Tibial nerve (tissue), 4 donors: ENCODE measurements at regions not wholly inside any gene's neighbourhood (a gene's known extent, or its start where the extent isn't known, plus 50 kb on each side); places are given as distances from the start of the nearest gene placed in this dataset.
"Not testable (repeated sequence)": the region's sequence is repeated elsewhere in the genome, so short reads cannot be mapped to it uniquely, and the experiment has no call there.

Experiments used
- DNase-seq, 2 donors: peaks; one replicate each; pipeline ENCODE4 v3.0.0-alpha.2; 2019; ENCODE audit warnings: low spot score in 2 of 2
- H3K27ac ChIP-seq, 4 donors: fragments of 200-600 bp; sonication (generic) in 3 of 4; one replicate each; pipeline ENCODE4 v1.5.1; 2017 to 2019; ENCODE audit warnings: mild to moderate bottlenecking in 1 of 4
- H3K27me3 ChIP-seq, 2 donors: fragments of 200-600 bp; sonication (generic) in 1 of 2; one replicate each; pipeline versions ENCODE4 v1.5.1 to v1.6.0; 2017 to 2019
- H3K36me3 ChIP-seq, 3 donors: fragments of 200-600 bp; sonication (generic); one replicate each; pipeline ENCODE4 v1.5.1; 2018 to 2019
- H3K4me1 ChIP-seq, 4 donors: fragments of 200-600 bp; sonication (generic) in 3 of 4; one replicate each; pipeline ENCODE4 v1.5.1; 2017 to 2019
- H3K4me3 ChIP-seq, 4 donors: fragments of 200-600 bp; sonication (generic) in 3 of 4; one replicate each; pipeline ENCODE4 v1.5.1; 2017 to 2019; ENCODE audit warnings: mild to moderate bottlenecking in 1 of 4, moderate library complexity in 1 of 4
- H3K9me3 ChIP-seq, 4 donors: fragments of 200-600 bp; sonication (generic) in 3 of 4; one replicate each; pipeline ENCODE4 v1.5.1; 2017 to 2019
- EP300 ChIP-seq, 2 donors: sonication (generic); formaldehyde crosslinking; IDR thresholded peaks; one replicate each; pipeline ENCODE4 v1.6.1; 2017; ENCODE audit warnings: antibody characterized with exemption in 2 of 2, mild to moderate bottlenecking in 1 of 2
- POLR2A ChIP-seq, 2 donors: fragments of 450-650 bp; IDR thresholded peaks; one replicate each; pipeline ENCODE4 v1.6.1; 2017; ENCODE audit warnings: antibody characterized with exemption in 2 of 2, mild to moderate bottlenecking in 2 of 2, moderate library complexity in 2 of 2
- WGBS, 2 donors: methylation state at CpG; one replicate each; pipeline ENCODE4 v1.1.5; 2018; 5-methylcytosine and 5-hydroxymethylcytosine counted together
- TF ChIP-seq, protein P1 (sequence below), 5 experiments: fragments of 200-600 bp in 3 of 5; fragments of 450-650 bp in 2 of 5; sonication (generic) in 3 of 5; IDR thresholded peaks; one replicate each; pipeline ENCODE4 v1.5.1; 2016 to 2019; ENCODE audit warnings: antibody characterized with exemption in 5 of 5, mild to moderate bottlenecking in 3 of 5, moderate library complexity in 2 of 5

DNA sequence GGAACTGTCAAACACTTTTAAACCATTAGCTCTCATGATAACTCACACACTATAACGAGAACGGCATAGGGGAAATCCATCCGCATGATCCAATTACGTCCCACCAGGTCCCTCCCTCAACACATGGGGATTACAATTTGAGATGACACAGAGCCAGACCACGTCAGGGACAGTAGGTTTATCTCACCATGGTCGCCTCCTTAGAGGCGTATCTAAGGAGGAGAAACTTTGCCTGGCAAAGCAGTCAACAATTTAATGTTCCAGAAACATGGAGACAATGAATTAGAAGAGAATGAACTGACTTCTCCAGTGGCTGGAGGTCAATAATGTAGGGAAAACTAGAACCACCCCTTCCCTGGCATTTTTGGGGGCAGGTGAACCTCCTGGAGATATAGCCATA lies 488.4 kb upstream of the AUTS2 start:
- no peaks in the 10 kb centered on the region for H3K36me3 ChIP-seq
- 93 to 95% methylated on average over 7 of the region's 7 CpGs for WGBS, 2 donors
- no peak for DNase-seq
- no peak overlapping the region for H3K27ac ChIP-seq
- no peaks in the 10 kb centered on the region for H3K27me3 ChIP-seq
- TF ChIP-seq POLR2A (IDR thresholded peaks at IDR 0.05) (no peak), EP300 (IDR thresholded peaks at IDR 0.05) (no peak)
- TF ChIP-seq, protein P1, sequence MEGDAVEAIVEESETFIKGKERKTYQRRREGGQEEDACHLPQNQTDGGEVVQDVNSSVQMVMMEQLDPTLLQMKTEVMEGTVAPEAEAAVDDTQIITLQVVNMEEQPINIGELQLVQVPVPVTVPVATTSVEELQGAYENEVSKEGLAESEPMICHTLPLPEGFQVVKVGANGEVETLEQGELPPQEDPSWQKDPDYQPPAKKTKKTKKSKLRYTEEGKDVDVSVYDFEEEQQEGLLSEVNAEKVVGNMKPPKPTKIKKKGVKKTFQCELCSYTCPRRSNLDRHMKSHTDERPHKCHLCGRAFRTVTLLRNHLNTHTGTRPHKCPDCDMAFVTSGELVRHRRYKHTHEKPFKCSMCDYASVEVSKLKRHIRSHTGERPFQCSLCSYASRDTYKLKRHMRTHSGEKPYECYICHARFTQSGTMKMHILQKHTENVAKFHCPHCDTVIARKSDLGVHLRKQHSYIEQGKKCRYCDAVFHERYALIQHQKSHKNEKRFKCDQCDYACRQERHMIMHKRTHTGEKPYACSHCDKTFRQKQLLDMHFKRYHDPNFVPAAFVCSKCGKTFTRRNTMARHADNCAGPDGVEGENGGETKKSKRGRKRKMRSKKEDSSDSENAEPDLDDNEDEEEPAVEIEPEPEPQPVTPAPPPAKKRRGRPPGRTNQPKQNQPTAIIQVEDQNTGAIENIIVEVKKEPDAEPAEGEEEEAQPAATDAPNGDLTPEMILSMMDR (IDR thresholded peaks at IDR 0.05), result no peak
- H3K4me3 ChIP-seq, result no peak overlapping the region
- H3K4me1 ChIP-seq, result peaks cover 0 to 6% (median 0%) of the 10 kb centered on the region in 4 donors
- peaks cover 0 to 4% (median under 1%) of the 10 kb centered on the region in 4 donors for H3K9me3 ChIP-seq

DNA sequence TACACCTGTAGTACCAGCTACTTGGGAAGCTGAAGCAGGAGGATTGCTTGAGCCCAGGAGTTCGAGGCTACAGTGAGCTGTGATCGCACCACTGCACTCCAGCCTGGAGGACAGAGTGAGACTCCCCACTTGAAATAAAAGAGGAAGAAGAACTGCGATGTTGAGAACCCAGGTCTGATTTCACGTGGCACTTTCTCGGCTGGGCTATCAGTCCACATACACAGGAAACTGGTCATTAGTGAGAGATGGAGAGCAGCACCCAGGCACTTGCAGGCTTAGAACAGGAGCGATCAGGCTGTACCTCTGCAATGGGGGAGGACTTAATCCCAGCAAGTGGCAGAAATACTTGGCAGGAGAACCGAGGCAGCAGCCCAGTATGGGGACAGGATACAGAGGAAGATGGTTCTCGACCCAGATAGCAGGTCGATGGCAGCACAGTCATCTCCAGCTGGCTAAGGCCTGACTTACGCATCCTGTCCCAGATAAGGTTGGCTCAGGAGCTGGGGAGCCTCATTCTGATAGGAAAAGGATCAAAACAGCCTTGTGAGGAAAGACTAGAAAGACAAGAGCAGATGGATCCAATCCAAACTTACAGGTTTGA lies 487.7 kb upstream of the AUTS2 start:
- H3K4me3 ChIP-seq, result no peak overlapping the region
- DNase-seq, result no peak
- no peak overlapping the region for H3K27ac ChIP-seq
- peaks cover 0 to 6% (median 0%) of the 10 kb centered on the region in 4 donors for H3K4me1 ChIP-seq
- TF ChIP-seq POLR2A (IDR thresholded peaks at IDR 0.05) (no peak), EP300 (IDR thresholded peaks at IDR 0.05) (no peak)
- TF ChIP-seq, protein P1 (IDR thresholded peaks at IDR 0.05), result no peak
- no peaks in the 10 kb centered on the region for H3K27me3 ChIP-seq
- peaks cover 0 to 9% (median 2%) of the 10 kb centered on the region in 4 donors for H3K9me3 ChIP-seq
- WGBS, 2 donors, result 74 to 76% methylated on average over 10 of the region's 10 CpGs
- no peaks in the 10 kb centered on the region for H3K36me3 ChIP-seq

DNA sequence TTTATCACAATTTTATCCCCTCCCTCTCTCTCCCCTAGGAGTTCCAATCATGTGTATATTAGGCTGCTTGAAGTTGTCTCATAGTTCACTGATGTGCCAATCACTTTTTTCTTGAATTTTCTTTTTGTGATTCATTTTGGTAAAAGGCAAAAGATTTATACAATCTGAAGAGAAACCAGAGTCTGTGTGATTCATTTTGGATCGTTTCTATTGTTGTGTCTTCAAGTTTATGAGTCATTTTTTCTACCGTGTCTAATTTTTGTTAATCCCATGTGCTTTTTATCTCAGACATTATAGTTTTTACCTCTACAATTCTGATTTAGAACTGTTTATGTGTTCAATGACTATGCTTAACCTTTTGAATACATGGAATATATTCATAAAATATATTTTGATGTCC lies 483.9 kb upstream of the AUTS2 start:
- Histone ChIP-seq H3K4me1 (peaks cover 0 to 6% (median 0%) of the 10 kb centered on the region in 4 donors), H3K4me3 (no peak overlapping the region), H3K36me3 (no peaks in the 10 kb centered on the region), H3K9me3 (peaks cover 0 to 10% (median 2%) of the 10 kb centered on the region in 4 donors), H3K27ac (no peak overlapping the region), H3K27me3 (no peaks in the 10 kb centered on the region)
- no peak for DNase-seq
- no peak for TF ChIP-seq POLR2A (IDR thresholded peaks at IDR 0.05)
- TF ChIP-seq, protein P1 (IDR thresholded peaks at IDR 0.05), result no peak
- no peak for TF ChIP-seq EP300 (IDR thresholded peaks at IDR 0.05)
- WGBS, 2 donors, result 51 to 53% methylated on average over 2 of the region's 2 CpGs

DNA sequence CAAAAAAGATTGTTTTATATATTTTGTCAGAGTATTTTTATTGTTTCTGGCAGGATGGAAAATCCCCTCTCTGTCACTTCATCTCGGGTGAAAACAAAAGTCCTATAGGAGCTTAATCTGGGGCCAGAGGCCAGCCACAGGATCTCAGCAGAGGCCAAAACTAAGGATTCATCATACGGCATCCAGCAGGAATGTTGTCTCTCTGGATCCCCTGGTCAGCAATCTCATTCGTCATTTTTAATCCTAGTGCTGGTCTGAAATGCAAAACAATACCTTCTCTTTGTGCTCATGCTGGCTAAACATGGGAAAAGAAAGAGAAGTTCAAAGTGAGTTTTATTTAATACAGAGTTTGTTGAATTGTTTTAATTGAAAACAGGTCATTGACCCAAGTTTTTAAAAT lies 482.5 kb upstream of the AUTS2 start:
- no peak overlapping the region for H3K4me3 ChIP-seq
- H3K9me3 ChIP-seq, result peaks cover 0 to 10% (median 2%) of the 10 kb centered on the region in 4 donors
- H3K4me1 ChIP-seq, result peaks cover 0 to 2% (median 0%) of the 10 kb centered on the region in 4 donors
- no peak for TF ChIP-seq EP300 (IDR thresholded peaks at IDR 0.05)
- WGBS, 2 donors, result 24 to 30% methylated on average over 3 of the region's 3 CpGs
- no peaks in the 10 kb centered on the region for H3K27me3 ChIP-seq
- no peaks in the 10 kb centered on the region for H3K36me3 ChIP-seq
- DNase-seq, result no peak
- no peak overlapping the region for H3K27ac ChIP-seq

DNA sequence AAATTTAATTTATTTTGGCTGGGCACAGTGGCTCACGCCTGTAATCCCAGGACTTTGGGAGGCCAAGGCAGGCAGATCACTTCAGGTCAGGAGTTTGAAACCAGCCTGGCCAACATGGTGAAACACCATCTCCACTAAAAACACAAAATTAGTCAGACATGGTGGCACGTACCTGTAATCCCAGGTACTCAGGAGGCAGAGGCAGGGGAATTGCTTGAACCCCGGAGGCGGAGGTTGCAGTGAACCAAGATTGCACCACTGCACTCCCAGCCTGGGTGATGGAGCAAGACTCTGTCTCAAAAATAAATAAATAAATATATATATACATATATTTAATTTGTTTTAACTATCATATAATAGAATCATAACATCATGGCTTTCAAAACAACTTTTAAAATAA lies 482.1 kb upstream of the AUTS2 start:
- 80 to 87% methylated on average over 4 of the region's 4 CpGs for WGBS, 2 donors
- not testable (repeated sequence) for H3K9me3 ChIP-seq

DNA sequence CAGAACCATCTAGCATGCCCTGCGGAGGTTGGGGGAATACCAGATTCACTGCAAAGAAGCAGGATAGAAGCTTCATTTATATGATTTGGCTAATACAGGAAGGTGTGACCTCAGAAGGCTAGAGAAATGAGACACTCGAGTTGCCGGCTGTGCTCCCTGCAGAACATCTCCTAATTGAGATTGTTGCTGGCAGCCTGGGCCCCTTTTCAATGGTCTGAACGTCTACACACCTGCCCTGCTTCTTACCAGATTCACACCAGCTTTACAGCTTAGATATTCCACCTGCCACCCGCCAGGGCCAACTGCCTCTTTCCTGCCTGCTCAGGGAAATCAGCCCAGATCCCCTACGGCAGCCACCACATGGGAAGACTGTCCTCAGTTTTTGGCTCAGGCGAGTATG lies 475.3 kb upstream of the AUTS2 start:
- Histone ChIP-seq H3K36me3 (no peaks in the 10 kb centered on the region), H3K4me1 (no peaks in the 10 kb centered on the region), H3K27ac (no peak overlapping the region), H3K27me3 (no peaks in the 10 kb centered on the region), H3K9me3 (no peaks in the 10 kb centered on the region), H3K4me3 (no peak overlapping the region)
- 81% methylated on average over 7 of the region's 7 CpGs for WGBS, 2 donors
- no peak for DNase-seq
- TF ChIP-seq EP300 (IDR thresholded peaks at IDR 0.05) (no peak), POLR2A (IDR thresholded peaks at IDR 0.05) (no peak)
- TF ChIP-seq, protein P1 (IDR thresholded peaks at IDR 0.05), result no peak

More for the DNA sequence above, 482.1 kb upstream of the AUTS2 start:
- not testable (repeated sequence) for H3K27me3 ChIP-seq, H3K27ac ChIP-seq, DNase-seq, H3K36me3 ChIP-seq, H3K4me1 ChIP-seq, H3K4me3 ChIP-seq
